CD14-positive monocyte (primary cell): ENCODE measurements at regions not wholly inside any gene's neighbourhood (a gene's known extent, or its start where the extent isn't known, plus 50 kb on each side); places are given as distances from the start of the nearest gene placed in this dataset.

Experiments
- DNase-seq, 3 donors: peaks; one replicate each; pipeline ENCODE4 v3.0.0-alpha.2; 2011 to 2022
- H2AFZ ChIP-seq: 2 replicates; pipeline ENCODE4 v1.6.0; 2012; ENCODE audit warnings: mild to moderate bottlenecking, low read depth, low read length, inconsistent platforms; ENCODE audit not compliant: insufficient read depth, poor library complexity, severe bottlenecking
- H3K27ac ChIP-seq, 2 donors: 1 replicate in 1 of 2; 2 replicates in 1 of 2; pipeline ENCODE4 v1.5.1; 2012 to 2013; ENCODE audit warnings: low read length in 2 of 2, control low read depth in 1 of 2, inconsistent platforms in 1 of 2, low read depth in 1 of 2, mild to moderate bottlenecking in 1 of 2
- H3K27me3 ChIP-seq, 2 donors: one replicate each; pipeline versions ENCODE4 v1.6.0 to v1.6.1; 2011 to 2013; ENCODE audit warnings: low read length in 2 of 2; ENCODE audit not compliant: control insufficient read depth in 2 of 2, insufficient read depth in 2 of 2
- H3K36me3 ChIP-seq, 2 donors: replicated peaks in 1 of 2; 1 replicate in 1 of 2; 2 replicates in 1 of 2; pipeline versions ENCODE4 v1.5.1 to v1.6.1; 2012 to 2013; ENCODE audit warnings: low read length in 2 of 2, control low read depth in 1 of 2, inconsistent platforms in 1 of 2, mild to moderate bottlenecking in 1 of 2; ENCODE audit not compliant: insufficient read depth in 2 of 2, control insufficient read depth in 1 of 2
- H3K4me1 ChIP-seq, 2 donors: 1 replicate in 1 of 2; 2 replicates in 1 of 2; pipeline versions ENCODE4 v1.5.1 to v1.6.1; 2012 to 2013; ENCODE audit warnings: low read length in 2 of 2, control low read depth in 1 of 2, inconsistent platforms in 1 of 2, mild to moderate bottlenecking in 1 of 2, moderate library complexity in 1 of 2; ENCODE audit not compliant: insufficient read depth in 2 of 2, control insufficient read depth in 1 of 2
- H3K4me2 ChIP-seq: replicated peaks from 2 replicates; pipeline ENCODE3; 2012; ENCODE audit warnings: low read length, moderate library complexity, mild to moderate bottlenecking; ENCODE audit not compliant: poor library complexity, severe bottlenecking; ENCODE audit errors: extremely low read depth
- H3K4me3 ChIP-seq, 3 experiments: fragments of 200-600 bp in 1 of 3; sonication (generic) in 1 of 3; replicated peaks in 1 of 3; 1 replicate in 2 of 3; 2 replicates in 1 of 3; pipeline ENCODE4 v1.5.1; 2011 to 2013; ENCODE audit warnings: low read length in 3 of 3, mild to moderate bottlenecking in 3 of 3, control low read depth in 2 of 3, low read depth in 2 of 3, inconsistent platforms in 1 of 3, moderate library complexity in 1 of 3
- H3K79me2 ChIP-seq: 2 replicates; pipeline ENCODE4 v1.6.0; 2012; ENCODE audit warnings: mild to moderate bottlenecking, control low read depth, inconsistent platforms, low read length, moderate library complexity; ENCODE audit not compliant: insufficient read depth
- H3K9ac ChIP-seq: 2 replicates; pipeline ENCODE4 v1.6.0; 2017; ENCODE audit warnings: low read length, mild to moderate bottlenecking; ENCODE audit not compliant: insufficient read depth, poor library complexity, severe bottlenecking
- H3K9me3 ChIP-seq, 2 donors: replicated peaks in 1 of 2; 1 replicate in 1 of 2; 2 replicates in 1 of 2; pipeline versions ENCODE4 v1.5.1 to v1.6.1; 2012 to 2013; ENCODE audit warnings: low read length in 2 of 2, control low read depth in 1 of 2; ENCODE audit not compliant: control insufficient read depth in 1 of 2, insufficient read depth in 1 of 2
- H4K20me1 ChIP-seq: 2 replicates; pipeline ENCODE4 v1.6.0; 2012; ENCODE audit warnings: mild to moderate bottlenecking, low read length, control low read depth, moderate library complexity; ENCODE audit not compliant: insufficient read depth
- H3K27ac Mint-ChIP-seq, 7 donors: one replicate each; pipeline ENCODE4 v1.8.0; 2020; ENCODE audit warnings: mild to moderate bottlenecking in 7 of 7, mixed read lengths in 7 of 7, moderate library complexity in 6 of 7, inconsistent platforms in 2 of 7
- H3K27me3 Mint-ChIP-seq, 3 donors: one replicate each; pipeline ENCODE4 v1.8.0; 2021 to 2022; ENCODE audit warnings: low read depth in 3 of 3, mild to moderate bottlenecking in 3 of 3, mixed read lengths in 3 of 3, moderate library complexity in 3 of 3, inconsistent platforms in 1 of 3
- H3K36me3 Mint-ChIP-seq, 2 donors: one replicate each; pipeline ENCODE4 v1.8.0; 2020; ENCODE audit warnings: mixed read lengths in 2 of 2, inconsistent platforms in 1 of 2, mild to moderate bottlenecking in 1 of 2
- H3K4me1 Mint-ChIP-seq: one replicate; pipeline ENCODE4 v1.8.0; 2020; ENCODE audit warnings: mild to moderate bottlenecking, mixed read lengths
- H3K4me3 Mint-ChIP-seq, 2 donors: one replicate each; pipeline ENCODE4 v1.8.0; 2020; ENCODE audit warnings: mild to moderate bottlenecking in 2 of 2, mixed read lengths in 2 of 2, moderate library complexity in 1 of 2
- H3K9me3 Mint-ChIP-seq, 7 donors: one replicate each; pipeline ENCODE4 v1.8.0; 2020 to 2022; ENCODE audit warnings: mixed read lengths in 7 of 7, mild to moderate bottlenecking in 6 of 7, moderate library complexity in 6 of 7, inconsistent platforms in 2 of 7
- CTCF ChIP-seq: fragments of 200-600 bp; IDR thresholded peaks from one replicate; pipeline ENCODE4 v1.8.0; 2022; ENCODE audit warnings: antibody characterized with exemption, mild to moderate bottlenecking
- WGBS: methylation state at CpG from one replicate; pipeline ENCODE4 v1.1.5; 2013; ENCODE audit warnings: missing lambda C conversion rate; ENCODE audit not compliant: insufficient coverage; 5-methylcytosine and 5-hydroxymethylcytosine counted together
- intact Hi-C, 2 donors: fragments of 100-400 bp; cut with micrococcal nuclease; formaldehyde crosslinking; loops; one replicate each; pipeline versions ENCODE4 v1.15.0 to v1.15.1; 2023

GRCh38 chr2:120942658-120943057 lies 207.0 kb downstream of the GLI2 start:
- Histone ChIP-seq H3K27me3 (no peaks in the 10 kb centered on the region), H3K9ac (no peak overlapping the region), H3K4me2 (no peak overlapping the region), H2AFZ (no peak overlapping the region), H3K4me1 (no peaks in the 10 kb centered on the region), H4K20me1 (no peaks in the 10 kb centered on the region), H3K79me2 (no peaks in the 10 kb centered on the region), H3K27ac (no peak overlapping the region), H3K9me3 (no peaks in the 10 kb centered on the region), H3K36me3 (no peaks in the 10 kb centered on the region), H3K4me3 (no peak overlapping the region)
- H3K27me3 Mint-ChIP-seq: peaks cover 0 to 2% (median 1%) of the 10 kb centered on the region in 3 donors
- H3K27ac Mint-ChIP-seq: no peak overlapping the region
- no peak for TF ChIP-seq CTCF
- WGBS: 96% methylated on average over 13 of the region's 15 CpGs
- H3K9me3 Mint-ChIP-seq: peaks cover 0 to 4% (median 0%) of the 10 kb centered on the region in 7 donors
- DNase-seq: no peak
- intact Hi-C loops: no loop called here
- H3K4me3 Mint-ChIP-seq: no peak overlapping the region
- no peaks in the 10 kb centered on the region for H3K4me1 Mint-ChIP-seq
- H3K36me3 Mint-ChIP-seq: no peaks in the 10 kb centered on the region

GRCh38 chr2:120943403-120944034 lies 207.9 kb downstream of the GLI2 start:
- H3K36me3 Mint-ChIP-seq: no peaks in the 10 kb centered on the region
- Histone ChIP-seq H3K4me1 (no peaks in the 10 kb centered on the region), H3K9ac (no peak overlapping the region), H3K4me3 (no peak overlapping the region), H3K27me3 (no peaks in the 10 kb centered on the region), H3K79me2 (no peaks in the 10 kb centered on the region), H3K4me2 (no peak overlapping the region), H3K9me3 (no peaks in the 10 kb centered on the region), H3K27ac (no peak overlapping the region), H4K20me1 (no peaks in the 10 kb centered on the region), H3K36me3 (no peaks in the 10 kb centered on the region), H2AFZ (no peak overlapping the region)
- intact Hi-C loops: no loop called here
- peaks cover 0 to 4% (median 0%) of the 10 kb centered on the region in 7 donors for H3K9me3 Mint-ChIP-seq
- WGBS: 27% methylated on average over 6 of the region's 9 CpGs
- DNase-seq: no peak
- H3K27me3 Mint-ChIP-seq: peaks cover 0 to 3% (median 1%) of the 10 kb centered on the region in 3 donors
- no peaks in the 10 kb centered on the region for H3K4me1 Mint-ChIP-seq
- peak overlapping the region in 1 of 7 donors; percentile 22 for H3K27ac Mint-ChIP-seq
- no peak for TF ChIP-seq CTCF
- no peak overlapping the region for H3K4me3 Mint-ChIP-seq
